GM21576 (cell line): ENCODE measurements at regions not wholly inside any gene's neighbourhood (a gene's known extent, or its start where the extent isn't known, plus 50 kb on each side); places are given as distances from the start of the nearest gene placed in this dataset.

Experiments used
- ATAC-seq: cut with Tn5 transposase; IDR thresholded peaks from one replicate; pipeline ENCODE4 v1.9.1; 2021; ENCODE audit warnings: mild to moderate bottlenecking, moderate library complexity; ENCODE audit not compliant: unreplicated experiment

- no peak for ATAC-seq
These were observed 87.1 kb upstream of the IPO9 start for GRCh38 chr1:201741763-201742342.

- ATAC-seq: no peak
These were observed 86.5 kb upstream of the IPO9 start for GRCh38 chr1:201742476-201742875.

- no peak for ATAC-seq
These were observed 85.8 kb upstream of the IPO9 start for GRCh38 chr1:201742955-201743805.

GRCh38 chr1:201745023-201745422, 83.9 kb upstream of the IPO9 start:
- ATAC-seq: no peak

- ATAC-seq: no peak
These were observed 82.8 kb upstream of the IPO9 start for GRCh38 chr1:201746156-201746555.

- no peak for ATAC-seq
These were observed 81.7 kb upstream of the IPO9 start for GRCh38 chr1:201747261-201747660.

- no peak for ATAC-seq
These were observed 80.6 kb upstream of the IPO9 start for GRCh38 chr1:201748335-201748734.

GRCh38 chr1:201749059-201749690, 79.8 kb upstream of the IPO9 start:
- no peak for ATAC-seq

- no peak for ATAC-seq
These were observed 78.8 kb upstream of the IPO9 start for GRCh38 chr1:201750120-201750519.

GRCh38 chr1:201750934-201751333, 78.0 kb upstream of the IPO9 start:
- no peak for ATAC-seq

- no peak for ATAC-seq
These were observed 77.1 kb upstream of the IPO9 start for GRCh38 chr1:201751872-201752271.

- no peak for ATAC-seq
These were observed 76.6 kb upstream of the IPO9 start for GRCh38 chr1:201752333-201752732.

GRCh38 chr1:201753492-201753891, 75.5 kb upstream of the IPO9 start:
- no peak for ATAC-seq

- ATAC-seq: no peak
These were observed 74.6 kb upstream of the IPO9 start for GRCh38 chr1:201754353-201754752.

GRCh38 chr1:201755200-201755599, 73.8 kb upstream of the IPO9 start:
- no peak for ATAC-seq

- no peak for ATAC-seq
These were observed 72.6 kb upstream of the IPO9 start for GRCh38 chr1:201756406-201756805.

- ATAC-seq: no peak
These were observed 70.4 kb upstream of the IPO9 start for GRCh38 chr1:201758499-201759050.

GRCh38 chr1:201759194-201759815, 69.7 kb upstream of the IPO9 start:
- ATAC-seq: no peak

- no peak for ATAC-seq
These were observed 68.4 kb upstream of the IPO9 start for GRCh38 chr1:201760516-201760915.

GRCh38 chr1:201761178-201761577, 67.8 kb upstream of the IPO9 start:
- no peak for ATAC-seq

GRCh38 chr1:201761871-201762270, 67.1 kb upstream of the IPO9 start:
- ATAC-seq: no peak
